GM18907 (cell line): ENCODE measurements at regions not wholly inside any gene's neighbourhood (a gene's known extent, or its start where the extent isn't known, plus 50 kb on each side); places are given as distances from the start of the nearest gene placed in this dataset.

ENCODE experiments used
- ATAC-seq: cut with Tn5 transposase; IDR thresholded peaks from one replicate; pipeline ENCODE4 v1.9.1; 2021; ENCODE audit warnings: mild to moderate bottlenecking, moderate library complexity; ENCODE audit not compliant: unreplicated experiment

- no peak for ATAC-seq
These were observed 144.3 kb upstream of the MYOCD start for GRCh38 chr17:12521416-12521815.

- ATAC-seq, result no peak
These were observed 143.4 kb upstream of the MYOCD start for GRCh38 chr17:12522336-12522735.

- ATAC-seq, result no peak
These were observed 142.9 kb upstream of the MYOCD start for GRCh38 chr17:12522743-12523183.

GRCh38 chr17:12523244-12523643 lies 142.4 kb upstream of the MYOCD start:
- no peak for ATAC-seq

- ATAC-seq, result no peak
These were observed 137.7 kb upstream of the MYOCD start for GRCh38 chr17:12528036-12528435.

GRCh38 chr17:12530161-12530560 lies 135.5 kb upstream of the MYOCD start:
- ATAC-seq, result no peak

- ATAC-seq, result no peak
These were observed 129.7 kb upstream of the MYOCD start for GRCh38 chr17:12536021-12536420.

- ATAC-seq, result no peak
These were observed 129.2 kb upstream of the MYOCD start for GRCh38 chr17:12536472-12536871.

- ATAC-seq, result no peak
These were observed 128.3 kb upstream of the MYOCD start for GRCh38 chr17:12537436-12537835.

- ATAC-seq, result no peak
These were observed 127.7 kb upstream of the MYOCD start for GRCh38 chr17:12538003-12538402.

GRCh38 chr17:12545877-12546513 lies 119.7 kb upstream of the MYOCD start:
- no peak for ATAC-seq

- ATAC-seq, result no peak
These were observed 118.7 kb upstream of the MYOCD start for GRCh38 chr17:12546983-12547382.

- no peak for ATAC-seq
These were observed 117.9 kb upstream of the MYOCD start for GRCh38 chr17:12547831-12548230.

GRCh38 chr17:12548558-12548957 lies 117.1 kb upstream of the MYOCD start:
- ATAC-seq, result no peak

GRCh38 chr17:12549499-12550041 lies 116.1 kb upstream of the MYOCD start:
- ATAC-seq, result no peak

GRCh38 chr17:12553625-12554024 lies 112.1 kb upstream of the MYOCD start:
- no peak for ATAC-seq

GRCh38 chr17:12554251-12554650 lies 111.4 kb upstream of the MYOCD start:
- no peak for ATAC-seq

- ATAC-seq, result no peak
These were observed 99.4 kb upstream of the MYOCD start for GRCh38 chr17:12566291-12566690.

- no peak for ATAC-seq
These were observed 98.3 kb upstream of the MYOCD start for GRCh38 chr17:12567077-12568053.

- ATAC-seq, result no peak
These were observed 97.1 kb upstream of the MYOCD start for GRCh38 chr17:12568358-12569251.

GRCh38 chr17:12571606-12572005 lies 94.1 kb upstream of the MYOCD start:
- no peak for ATAC-seq
